ENCODE measurements at regions not wholly inside any gene's neighbourhood (a gene's known extent, or its start where the extent isn't known, plus 50 kb on each side); places are given as distances from the start of the nearest gene placed in this dataset.

- no peak for TF ChIP-seq CTCF (conservative IDR thresholded peaks at IDR 0.05; ENCODE audit: low read depth in 2 of 2)
- TF ChIP-seq REST (IDR thresholded peaks at IDR 0.05; ENCODE audit: unreplicated experiment): no peak
- no peak for TF ChIP-seq ETS1 (IDR thresholded peaks at IDR 0.05)
- no peak for TF ChIP-seq POLR2AphosphoS5 (IDR thresholded peaks at IDR 0.05; ENCODE audit: low read depth)
- no peak for TF ChIP-seq EZH2 (IDR thresholded peaks at IDR 0.05; ENCODE audit: low read depth, unreplicated experiment)
- no peak for TF ChIP-seq EZH2phosphoT487 (IDR thresholded peaks at IDR 0.05; ENCODE audit: unreplicated experiment)
- no peak for TF ChIP-seq JUNB (IDR thresholded peaks at IDR 0.05; ENCODE audit: unreplicated experiment)
- no peak for TF ChIP-seq CREB1 (CRISPR knock-in tag; IDR thresholded peaks at IDR 0.05; ENCODE audit: low read depth)
- no peak for TF ChIP-seq ZNF331 (CRISPR knock-in tag; IDR thresholded peaks at IDR 0.05; ENCODE audit: low read depth)
- TF ChIP-seq STAT1 (IDR thresholded peaks at IDR 0.05; ENCODE audit: unreplicated experiment): no peak
- no peak for TF ChIP-seq ZNF462 (CRISPR knock-in tag; IDR thresholded peaks at IDR 0.05)
These were observed 154.4 kb downstream of the DDX1 start for GRCh38 chr2:15745907-15746702.

Measured in GM23338 (cell line).